ENCODE measurements at regions not wholly inside any gene's neighbourhood (a gene's known extent, or its start where the extent isn't known, plus 50 kb on each side); places are given as distances from the start of the nearest gene placed in this dataset.

DNA sequence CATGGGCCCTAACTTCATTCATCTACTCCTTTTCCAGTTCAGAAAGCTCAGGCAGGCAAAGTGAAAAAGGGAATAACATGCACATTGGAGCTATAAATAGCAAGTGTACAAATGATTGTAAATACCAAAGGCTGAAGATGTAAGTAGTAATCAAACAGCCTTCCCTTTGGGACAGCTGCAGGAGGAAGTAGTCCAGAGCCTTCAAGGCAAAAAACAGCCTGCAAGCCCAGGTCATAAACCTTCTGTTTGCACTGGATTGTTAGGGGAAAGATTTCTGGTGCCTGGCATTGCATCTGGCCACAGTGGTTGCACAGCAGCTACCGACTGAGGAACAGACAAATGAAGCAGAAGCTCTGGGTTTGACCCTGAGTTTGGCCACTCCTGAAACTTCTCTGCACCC lies 98.6 kb upstream of the PMFBP1 start:
- no peak for DNase-seq (ENCODE audit: low spot score)

DNA sequence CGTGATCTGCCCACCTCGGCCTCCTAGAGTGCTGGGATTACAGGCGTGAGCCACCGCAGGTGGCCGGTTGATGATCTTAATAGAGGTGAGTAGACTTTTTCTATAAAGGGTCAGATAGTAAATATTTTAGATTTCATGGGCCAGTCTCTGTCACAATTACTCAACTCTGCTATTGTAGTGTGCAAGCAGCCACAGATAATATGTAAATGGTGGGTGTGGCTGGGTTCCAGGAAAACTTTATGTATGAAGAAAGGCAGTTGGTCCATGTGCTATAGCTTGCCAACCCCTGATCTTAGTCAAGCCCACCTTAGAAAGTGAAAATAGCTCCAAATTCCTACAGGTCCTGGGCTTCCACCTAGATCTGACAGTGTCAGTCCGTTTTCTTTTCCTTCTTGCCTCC lies 94.9 kb upstream of the PMFBP1 start:
- no peak for DNase-seq (ENCODE audit: low spot score)

DNA sequence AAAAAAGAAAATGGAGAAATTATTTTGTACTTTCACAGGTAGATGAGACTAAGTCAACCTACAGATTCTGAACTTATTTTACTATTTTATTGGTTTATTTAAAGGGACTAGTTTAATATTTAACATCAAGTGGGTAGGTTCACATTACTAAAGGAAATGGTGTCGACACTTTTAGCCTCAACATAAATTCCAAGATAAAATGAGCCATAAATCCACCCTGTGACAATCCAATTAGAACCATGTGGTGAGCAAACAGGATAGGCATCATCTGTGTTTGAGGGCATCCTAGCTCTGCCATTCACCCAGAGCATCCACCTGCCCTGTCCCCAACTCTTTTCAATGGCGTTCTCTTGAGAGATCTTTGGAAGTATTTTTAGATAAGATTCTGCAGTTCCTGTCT lies 92.8 kb upstream of the PMFBP1 start:
- no peak for DNase-seq (ENCODE audit: low spot score)

DNA sequence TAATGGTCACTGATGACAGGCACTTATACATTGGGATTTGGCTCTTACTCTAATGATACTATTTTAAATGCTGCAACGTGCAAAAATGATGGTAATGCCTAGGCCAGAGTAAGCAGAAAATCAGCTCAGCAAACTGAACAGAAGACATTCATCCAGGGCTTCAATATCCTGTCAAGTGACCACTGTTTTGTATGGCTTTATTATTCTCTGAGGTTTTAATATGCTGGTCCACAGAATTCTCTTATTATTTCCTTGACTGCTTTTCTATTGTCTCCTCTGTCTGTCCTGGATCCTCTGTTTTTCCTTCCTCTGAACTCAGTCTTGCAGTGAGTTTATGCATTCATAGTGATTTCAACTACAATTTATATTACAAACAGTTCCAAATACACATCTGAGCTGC lies 90.8 kb upstream of the PMFBP1 start:
- no peak for DNase-seq (ENCODE audit: low spot score)

DNA sequence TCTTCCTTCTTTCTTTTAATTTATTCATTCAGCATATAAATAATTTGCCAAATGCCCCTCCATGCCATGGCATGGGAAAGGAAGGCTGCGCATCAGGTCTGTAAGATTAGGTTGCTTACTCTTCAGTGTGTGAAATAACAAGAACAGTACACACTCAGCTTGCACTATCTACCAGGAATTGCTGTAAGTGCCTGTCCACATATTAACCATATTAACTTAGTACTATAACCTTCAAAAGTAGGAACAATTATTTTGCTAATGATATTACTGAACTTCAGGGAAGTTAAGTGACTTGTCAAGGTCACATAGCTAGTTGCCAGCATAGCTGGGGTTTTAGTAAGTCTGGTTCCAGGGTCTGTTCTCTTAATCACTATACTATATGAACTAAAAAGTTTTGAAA lies 89.2 kb upstream of the PMFBP1 start:
- no peak for DNase-seq (ENCODE audit: low spot score)

DNA sequence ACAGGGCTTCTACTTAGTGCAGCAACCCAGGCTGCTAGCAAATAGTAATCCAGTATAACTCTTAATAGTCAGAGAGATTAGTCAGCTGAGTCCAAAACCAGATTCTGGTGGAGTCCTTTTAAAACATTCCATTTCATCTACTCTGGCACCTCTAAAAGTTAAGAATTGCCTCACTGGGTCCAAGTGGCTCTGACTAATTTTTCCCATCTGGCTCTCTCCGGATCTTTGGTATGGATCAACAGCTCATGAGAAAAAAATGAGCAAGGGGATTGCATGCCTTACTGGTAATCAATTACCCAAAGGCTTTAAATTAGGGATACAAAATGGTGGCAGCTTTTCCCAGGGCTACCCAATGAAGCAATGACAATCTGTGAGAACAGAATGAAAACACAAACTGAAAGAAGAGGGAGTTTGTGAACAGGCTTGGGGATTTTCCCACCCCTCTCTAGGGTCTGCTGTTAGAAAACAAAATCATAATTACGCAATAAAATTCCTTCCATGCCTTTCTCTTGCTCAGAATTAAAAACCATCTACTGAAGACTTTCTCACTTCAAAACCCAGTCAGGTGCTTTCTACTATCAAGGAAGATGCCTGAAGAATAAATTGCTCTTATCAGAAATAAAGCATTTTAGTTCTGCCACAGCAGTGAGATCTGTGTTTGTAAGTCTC lies 84.6 kb upstream of the PMFBP1 start:
- no peak for DNase-seq (ENCODE audit: low spot score)

DNA sequence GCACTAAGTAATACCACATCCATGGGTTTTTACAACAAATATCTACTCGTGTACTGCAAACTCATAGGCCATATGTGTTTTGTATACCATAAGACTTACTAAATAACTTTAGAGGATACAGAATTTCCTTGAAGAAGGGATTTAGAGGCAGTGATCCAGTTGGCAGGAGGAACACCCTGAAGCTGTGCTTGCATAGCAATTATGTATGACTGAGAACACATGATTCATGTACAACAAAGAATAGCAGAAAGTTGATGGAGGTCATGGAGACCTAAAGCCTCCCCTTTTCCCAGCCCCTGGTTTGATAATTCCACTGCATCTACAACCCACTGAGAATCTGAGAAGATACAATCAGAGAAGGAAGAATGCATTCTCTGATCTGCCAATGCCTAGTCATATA lies 83.8 kb upstream of the PMFBP1 start:
- DNase-seq (ENCODE audit: low spot score): no peak

DNA sequence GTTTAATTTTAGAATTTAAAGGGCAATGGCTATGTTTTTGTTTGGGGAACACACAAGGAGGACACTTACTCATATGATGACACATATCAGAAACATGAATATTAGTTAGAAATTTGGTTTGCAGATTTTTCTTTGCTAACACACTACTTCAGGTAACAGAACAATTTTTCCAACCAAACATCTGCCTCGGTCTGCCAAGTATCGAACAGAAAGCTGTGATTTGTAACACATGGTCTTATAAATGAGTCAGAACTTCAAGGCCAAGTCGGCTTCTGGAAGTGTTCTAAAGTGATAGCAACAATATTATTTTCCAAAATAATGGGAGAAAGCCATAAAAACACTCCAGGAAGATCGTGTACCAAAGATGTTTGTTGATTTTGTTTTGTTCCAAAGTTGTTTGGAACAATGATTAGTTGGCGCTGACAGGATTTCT lies 75.9 kb upstream of the PMFBP1 start:
- DNase-seq (ENCODE audit: low spot score): no peak

DNA sequence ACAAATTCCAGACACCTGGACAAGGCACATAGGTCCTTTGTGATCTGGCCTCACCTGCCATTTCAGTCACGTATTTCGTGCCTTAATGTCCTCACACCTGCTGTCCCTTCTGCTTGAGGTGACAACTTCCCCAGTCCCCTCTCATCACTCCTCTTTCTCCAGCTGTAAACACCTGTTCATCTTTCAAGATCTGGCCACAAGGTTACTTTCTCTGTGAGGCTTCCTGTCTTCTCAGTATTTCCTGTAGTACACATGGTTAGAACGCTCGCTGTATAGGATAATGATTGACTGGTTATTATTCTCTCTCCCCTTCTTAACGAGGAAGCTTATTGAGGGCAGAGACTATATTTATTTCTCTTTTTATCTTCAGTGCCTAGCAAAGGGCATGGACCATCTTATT lies 74.5 kb upstream of the PMFBP1 start:
- DNase-seq (ENCODE audit: low spot score): no peak

DNA sequence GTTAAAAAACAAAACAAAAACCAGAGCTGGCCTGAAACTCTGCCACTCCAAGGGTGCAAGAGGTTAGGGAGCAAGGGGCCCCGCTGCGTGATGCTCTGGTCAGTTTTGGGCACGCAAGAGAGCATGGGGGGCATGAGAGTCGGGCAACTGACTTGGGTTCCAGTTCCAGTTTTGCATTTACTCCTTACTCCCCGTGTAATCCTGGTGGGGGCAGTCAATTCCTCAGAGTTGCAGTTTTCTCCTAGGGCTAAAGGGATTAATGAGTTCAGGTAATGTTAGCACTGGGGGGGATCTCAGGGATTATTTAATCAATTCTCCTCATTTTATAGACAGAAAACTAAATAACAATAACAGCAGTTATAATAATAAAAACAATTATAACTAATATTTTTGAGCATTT lies 72.9 kb upstream of the PMFBP1 start:
- no peak for DNase-seq (ENCODE audit: low spot score)

DNA sequence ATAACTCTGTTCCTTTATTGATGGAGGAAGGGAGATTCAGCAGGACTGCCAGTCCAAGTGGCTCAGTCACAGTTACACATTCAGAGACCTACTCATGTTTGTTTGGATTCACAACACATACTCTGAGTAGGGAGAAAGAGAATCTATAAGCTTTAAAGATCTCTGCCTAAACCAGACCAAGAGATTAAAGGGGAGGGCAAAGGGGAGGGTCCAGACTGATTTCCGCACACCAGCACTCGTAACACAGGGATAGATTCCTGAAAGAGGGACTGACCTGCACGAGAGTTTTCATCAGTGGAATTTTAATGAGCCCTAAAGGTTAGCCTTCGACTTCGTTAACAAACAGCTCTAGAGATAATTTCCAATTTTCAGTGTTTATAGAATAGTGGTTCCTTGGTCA lies 71.7 kb upstream of the PMFBP1 start:
- DNase-seq (ENCODE audit: low spot score): no peak

DNA sequence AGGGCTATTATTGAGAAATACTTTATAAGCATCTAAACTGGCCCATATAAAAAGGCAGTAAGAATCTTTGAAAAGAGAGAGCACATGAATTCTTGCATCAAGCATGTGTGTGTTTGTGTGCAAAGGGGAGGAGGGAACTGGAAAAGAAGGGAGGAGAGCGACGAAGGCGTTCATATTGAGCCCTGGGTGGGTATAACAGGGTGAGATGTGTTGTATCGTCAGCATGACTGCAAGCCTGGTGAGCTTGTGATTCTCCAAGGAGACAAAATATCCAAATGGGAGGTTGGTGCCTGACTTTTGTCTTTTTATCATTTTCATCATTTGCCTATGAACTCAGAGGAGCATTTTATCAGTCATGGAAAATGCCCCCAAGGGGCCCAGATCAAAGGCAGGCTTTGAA lies 70.8 kb upstream of the PMFBP1 start:
- DNase-seq (ENCODE audit: low spot score): no peak

DNA sequence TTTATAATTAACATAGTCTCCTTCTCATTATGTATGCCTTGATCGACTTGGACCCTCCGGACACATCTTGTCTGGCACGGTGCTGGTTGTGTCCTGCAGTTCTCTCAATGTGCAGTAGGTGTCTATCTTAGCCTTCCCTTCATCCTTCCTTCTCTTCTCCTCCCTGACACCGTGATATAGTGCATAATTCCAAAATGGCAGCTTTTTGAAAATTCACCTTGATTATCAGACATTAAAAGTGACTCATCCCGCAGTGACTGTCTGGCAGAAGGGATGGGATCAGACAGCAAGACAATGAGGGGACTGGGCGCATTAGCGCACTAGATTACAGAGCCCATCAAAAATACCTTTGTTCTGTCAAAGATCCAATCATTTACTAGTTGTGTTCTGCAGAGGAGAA lies 70.0 kb upstream of the PMFBP1 start:
- peak; percentile 50 for DNase-seq (ENCODE audit: low spot score)

DNA sequence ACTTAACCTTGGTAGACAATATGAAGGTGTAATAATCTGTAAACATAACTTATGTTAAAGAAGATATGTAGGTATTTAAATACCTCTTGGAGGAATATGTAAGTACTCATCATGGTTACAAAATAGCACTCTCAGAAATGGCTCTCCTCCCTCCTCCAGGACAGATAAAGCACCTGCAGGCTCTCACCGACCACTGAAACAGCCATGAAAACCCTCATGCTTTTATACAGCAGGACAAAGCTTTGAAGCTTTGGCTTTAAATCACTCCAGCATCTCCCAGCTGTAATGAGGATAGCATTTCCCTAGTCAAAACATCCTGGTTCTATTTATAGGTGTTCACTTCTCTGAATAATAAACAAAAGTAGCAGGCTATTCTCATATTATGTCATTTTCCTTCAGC lies 69.1 kb upstream of the PMFBP1 start:
- no peak for DNase-seq (ENCODE audit: low spot score)

DNA sequence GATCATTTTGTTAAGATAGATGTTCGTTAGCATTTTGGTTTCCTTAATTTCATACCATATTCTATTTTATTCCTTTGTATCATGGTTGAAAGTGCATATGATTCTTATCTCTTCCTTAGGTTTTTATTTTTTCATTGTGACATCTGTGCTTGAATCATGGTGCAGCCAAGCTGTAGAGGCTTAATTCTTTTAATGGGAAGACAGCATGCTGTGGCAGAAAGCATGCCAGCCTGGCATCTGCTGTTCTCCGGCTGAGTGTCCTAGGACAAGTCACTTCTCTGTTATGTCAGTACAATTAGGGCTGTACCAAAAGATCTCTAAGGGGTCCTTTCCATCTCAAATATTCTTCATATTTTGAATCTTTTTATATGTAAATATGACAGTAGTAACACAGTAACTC lies 68.5 kb upstream of the PMFBP1 start:
- DNase-seq (ENCODE audit: low spot score): no peak

DNA sequence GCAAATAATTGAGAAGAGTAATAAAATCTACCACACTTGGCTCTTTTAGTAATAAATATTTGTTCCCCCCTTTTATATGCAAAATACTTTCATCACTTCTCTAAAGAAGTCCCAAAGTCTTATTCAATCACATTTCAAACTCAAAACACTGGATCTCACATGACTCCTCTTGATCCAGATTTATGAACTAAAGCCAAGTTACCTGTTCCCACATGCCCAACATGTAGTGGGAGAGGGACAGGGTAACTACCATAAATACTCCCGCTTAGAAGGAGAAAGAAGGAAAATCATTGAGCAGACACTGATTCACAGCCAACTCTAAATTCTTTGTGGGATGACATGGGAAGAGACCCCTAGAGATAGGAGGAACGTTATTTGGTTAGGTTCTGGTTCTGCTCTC lies 64.9 kb upstream of the PMFBP1 start:
- DNase-seq (ENCODE audit: low spot score): no peak

DNA sequence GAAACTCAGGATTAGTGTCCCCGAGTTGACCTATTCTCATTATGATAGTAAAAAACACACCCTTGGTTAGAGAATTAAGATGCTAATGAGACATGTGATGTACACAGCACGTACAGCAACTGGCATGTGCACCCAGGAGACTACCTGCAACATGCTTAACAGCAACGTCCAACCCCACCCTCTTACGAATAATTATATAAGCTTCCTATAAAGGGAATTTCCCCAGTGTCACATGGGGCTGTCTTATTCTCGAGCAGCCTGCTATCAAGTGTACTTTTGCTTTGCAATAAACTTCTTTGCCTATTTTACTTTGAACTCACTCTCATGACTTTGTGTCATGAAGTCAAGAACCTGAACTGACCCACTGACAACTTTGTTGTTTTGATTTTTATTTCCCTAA lies 62.4 kb upstream of the PMFBP1 start:
- no peak for DNase-seq (ENCODE audit: low spot score)

DNA sequence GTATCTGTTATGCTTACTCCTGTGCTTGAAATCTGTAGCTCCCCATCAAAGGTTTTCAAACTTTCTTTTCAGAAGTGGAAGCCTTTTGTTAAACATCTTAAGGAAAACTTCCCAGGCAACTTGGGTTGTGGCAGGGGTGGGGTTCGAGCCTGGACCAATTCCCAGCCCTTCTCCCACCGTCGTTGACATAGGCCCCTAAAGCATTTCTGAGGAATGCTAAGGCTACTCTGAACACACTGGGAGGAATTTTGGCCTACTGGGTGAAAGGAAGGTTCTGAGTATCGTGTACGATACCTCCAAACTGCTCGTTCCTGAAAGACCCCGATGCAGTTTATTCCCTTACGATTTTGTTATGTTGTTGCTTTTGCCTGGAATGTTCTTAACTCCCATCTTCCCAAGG lies 56.1 kb upstream of the PMFBP1 start:
- DNase-seq (ENCODE audit: low spot score): no peak

DNA sequence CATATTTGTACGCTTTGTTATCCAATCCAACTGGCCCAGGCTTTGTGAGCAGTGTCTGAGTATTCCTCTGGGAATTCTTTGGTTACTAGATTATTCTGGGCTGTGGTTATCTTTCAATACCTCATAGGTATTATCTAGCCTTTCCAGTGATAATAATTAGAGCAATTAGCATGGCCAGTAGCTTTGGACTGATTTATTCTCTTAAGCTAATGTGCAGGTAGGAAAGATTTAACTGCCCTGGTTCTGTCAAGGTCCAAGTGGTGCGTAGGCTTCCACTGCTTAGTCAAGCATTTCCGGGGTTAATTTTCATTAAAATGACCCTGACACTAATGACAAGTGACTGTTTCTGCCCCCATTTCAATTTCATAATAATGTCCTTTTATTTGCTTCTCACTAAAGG lies 54.2 kb upstream of the PMFBP1 start:
- DNase-seq (ENCODE audit: low spot score): no peak

DNA sequence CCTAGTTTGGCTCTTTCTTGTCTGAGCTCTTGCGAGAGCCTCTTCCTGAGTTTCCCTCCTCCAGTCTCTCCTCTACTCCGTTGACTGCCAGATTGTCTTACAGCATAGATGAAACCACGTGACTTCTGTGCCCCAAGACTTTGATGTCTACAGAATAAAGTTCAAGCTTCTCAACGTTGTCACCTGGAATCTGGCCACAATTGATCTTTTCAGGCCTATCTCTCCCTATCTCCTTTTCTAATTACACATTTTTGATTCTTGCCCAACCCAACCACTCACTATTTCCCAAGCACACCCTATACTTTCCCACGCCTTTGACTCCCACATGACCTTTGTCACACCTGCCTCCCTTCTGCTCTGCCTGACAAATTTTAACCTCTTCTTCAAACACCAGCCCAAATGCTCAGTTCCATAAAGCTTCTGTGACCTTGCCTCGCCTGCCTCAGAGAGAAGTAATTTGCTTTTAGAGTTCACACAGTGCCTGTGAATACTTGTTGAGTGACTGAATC lies 52.4 kb upstream of the PMFBP1 start:
- no peak for DNase-seq (ENCODE audit: low spot score)

DNA sequence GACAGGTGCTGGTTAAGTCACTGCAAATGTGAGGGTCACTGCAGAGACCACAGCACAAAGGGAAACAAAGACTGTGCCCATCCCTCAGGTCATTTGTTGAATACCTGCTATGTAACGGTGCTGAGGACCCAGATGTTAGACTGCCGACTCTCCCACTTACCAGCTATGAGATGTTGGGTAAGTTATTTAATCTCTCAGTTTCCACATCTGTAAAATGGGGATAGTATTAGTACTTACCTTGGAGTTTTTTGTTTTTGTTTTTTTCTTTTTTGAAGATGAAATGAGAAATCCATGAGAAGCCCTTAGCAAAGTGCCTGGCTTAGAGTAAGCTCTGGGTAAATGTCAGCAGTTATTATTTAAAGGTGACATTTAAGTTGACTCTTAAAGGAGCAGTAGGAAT lies 50.5 kb upstream of the PMFBP1 start:
- no peak for DNase-seq (ENCODE audit: low spot score)

Data from RKO (cell line).